Adrenal gland (tissue), 9 donors: ENCODE measurements at regions not wholly inside any gene's neighbourhood (a gene's known extent, or its start where the extent isn't known, plus 50 kb on each side); places are given as distances from the start of the nearest gene placed in this dataset.

Source experiments
- DNase-seq, 7 donors: peaks; one replicate each; pipeline ENCODE4 v3.0.0-alpha.2; 2019 to 2020
- H3K27ac ChIP-seq, 5 donors: fragments of 200-600 bp; sonication (generic) in 4 of 5; 1 replicate in 3 of 5; 2 replicates in 2 of 5; pipeline versions ENCODE4 v1.5.1 to v1.8.0; 2016 to 2020; ENCODE audit warnings: mild to moderate bottlenecking in 1 of 5
- H3K27me3 ChIP-seq: fragments of 200-600 bp; 2 replicates; pipeline ENCODE4 v1.8.0; 2021
- H3K36me3 ChIP-seq, 2 donors: fragments of 200-600 bp; replicated peaks in 1 of 2; 1 replicate in 1 of 2; 2 replicates in 1 of 2; pipeline versions ENCODE4 v1.5.1 to v1.8.0; 2018 to 2022
- H3K4me1 ChIP-seq, 2 donors: fragments of 200-600 bp; replicated peaks in 1 of 2; 1 replicate in 1 of 2; 2 replicates in 1 of 2; pipeline versions ENCODE4 v1.5.1 to v1.8.0; 2018 to 2021
- H3K4me3 ChIP-seq, 4 donors: fragments of 200-600 bp; sonication (generic) in 3 of 4; one replicate each; pipeline ENCODE4 v1.5.1; 2016 to 2018
- H3K9me3 ChIP-seq, 3 donors: fragments of 200-600 bp; sonication (generic) in 1 of 3; replicated peaks in 1 of 3; 1 replicate in 2 of 3; 2 replicates in 1 of 3; pipeline versions ENCODE4 v1.5.1 to v1.8.0; 2016 to 2021
- CTCF ChIP-seq, 6 experiments: fragments of 450-650 bp in 4 of 6; fragments of 200-600 bp in 2 of 6; sonication (generic) in 1 of 6; IDR thresholded peaks; 1 replicate in 5 of 6; 2 replicates in 1 of 6; pipeline versions ENCODE4 v1.5.1 to v1.8.0; 2016 to 2021; ENCODE audit warnings: antibody characterized with exemption in 6 of 6, mild to moderate bottlenecking in 2 of 6, moderate library complexity in 1 of 6
- POLR2A ChIP-seq, 2 donors: fragments of 450-650 bp; IDR thresholded peaks; one replicate each; pipeline ENCODE4 v1.6.1; 2017; ENCODE audit warnings: antibody characterized with exemption in 2 of 2, mild to moderate bottlenecking in 2 of 2, moderate library complexity in 1 of 2
- WGBS, 4 donors: extraction: QIAGEN DNeasy Blood & Tissue Kit in 2 of 4; methylation state at CpG; one replicate each; pipeline versions ENCODE4 v1.1.5 to v1.1.7; 2013 to 2017; 5-methylcytosine and 5-hydroxymethylcytosine counted together
- intact Hi-C, 2 donors: fragments of 100-400 bp; cut with DNase I; formaldehyde crosslinking; loops; one replicate each; pipeline versions ENCODE4 v1.14.1 to v1.15.0; 2022 to 2023
- donor health status: healthy with polysubstance abuse.
- donor health status: Bipolar disorder and iron deficiency.
- donor health status: DM: yes; HTN: yes; CAD: no.
- donor health status: DM: no; HTN: no; CAD: no.
- donor health status: DM: no; HTN: no; CAD: no.

- H3K9me3 ChIP-seq: no peaks in the 10 kb centered on the region
- no peaks in the 10 kb centered on the region for H3K36me3 ChIP-seq
- peak in 3 of 7 donors; percentile 11 to 43 (median 18) for DNase-seq
- TF ChIP-seq POLR2A (IDR thresholded peaks at IDR 0.05) (no peak), CTCF (IDR thresholded peaks at IDR 0.05) (no peak)
- intact Hi-C loops: no loop called here
- no peak overlapping the region for H3K27ac ChIP-seq
- H3K4me3 ChIP-seq: no peak overlapping the region
- no peaks in the 10 kb centered on the region for H3K4me1 ChIP-seq
- WGBS, 4 donors: 21 to 43% (median 33%) methylated on average over 2 of the region's 2 CpGs
- H3K27me3 ChIP-seq: no peaks in the 10 kb centered on the region
Measured at GRCh38 chr12:119245904-119246494, 67.3 kb downstream of the HSPB8 start.

GRCh38 chr12:119247007-119247719, 68.4 kb downstream of the HSPB8 start:
- no peak overlapping the region for H3K4me3 ChIP-seq
- 71 to 79% (median 74%) methylated on average over 6 of the region's 6 CpGs for whole genome bisulfite sequencing, 4 donors

GRCh38 chr12:119247720-119248043, 69.0 kb downstream of the HSPB8 start:
- TF ChIP-seq POLR2A (IDR thresholded peaks at IDR 0.05) (no peak), CTCF (IDR thresholded peaks at IDR 0.05) (no peak)
- intact Hi-C loops: no loop called here
- H3K27ac ChIP-seq: no peak overlapping the region
- no peak overlapping the region for H3K4me3 ChIP-seq
- H3K9me3 ChIP-seq: no peaks in the 10 kb centered on the region
- no peaks in the 10 kb centered on the region for H3K36me3 ChIP-seq
- no peaks in the 10 kb centered on the region for H3K27me3 ChIP-seq
- no peak for DNase-seq
- H3K4me1 ChIP-seq: no peaks in the 10 kb centered on the region

More at GRCh38 chr12:119247007-119247719, 68.4 kb downstream of the HSPB8 start:
- TF ChIP-seq POLR2A (IDR thresholded peaks at IDR 0.05) (no peak), CTCF (IDR thresholded peaks at IDR 0.05) (no peak)
- DNase-seq: no peak
- Histone ChIP-seq H3K27me3 (no peaks in the 10 kb centered on the region), H3K9me3 (no peaks in the 10 kb centered on the region), H3K36me3 (no peaks in the 10 kb centered on the region), H3K4me1 (no peaks in the 10 kb centered on the region), H3K27ac (no peak overlapping the region)
- intact Hi-C loops: no loop called here

GRCh38 chr12:119249383-119250155, 70.8 kb downstream of the HSPB8 start:
- Histone ChIP-seq H3K27me3 (no peaks in the 10 kb centered on the region), H3K9me3 (no peaks in the 10 kb centered on the region), H3K27ac (no peak overlapping the region), H3K36me3 (no peaks in the 10 kb centered on the region), H3K4me3 (no peak overlapping the region), H3K4me1 (no peaks in the 10 kb centered on the region)
- intact Hi-C loops: no loop called here
- DNase-seq: no peak
- 74 to 85% (median 77%) methylated on average over 11 of the region's 11 CpGs for WGBS, 4 donors
- TF ChIP-seq POLR2A (IDR thresholded peaks at IDR 0.05) (no peak), CTCF (IDR thresholded peaks at IDR 0.05) (no peak)
